ENCODE measurements at regions not wholly inside any gene's neighbourhood (a gene's known extent, or its start where the extent isn't known, plus 50 kb on each side); places are given as distances from the start of the nearest gene placed in this dataset.

GRCh38 chr1:37113285-37113997 is 79.1 kb upstream of the GRIK3 start:
- 77 to 85% methylated on average over 6 of the region's 6 CpGs for WGBS, 2 donors
- H3K9me3 ChIP-seq = no peaks in the 10 kb centered on the region
- no peaks in the 10 kb centered on the region for H3K4me1 ChIP-seq
- DNase-seq = no peak
- no peaks in the 10 kb centered on the region for H3K27me3 ChIP-seq
- intact Hi-C loops (cut with DNase I) = no loop called here
- H3K27ac ChIP-seq = no peak overlapping the region
- no peaks in the 10 kb centered on the region for H3K36me3 ChIP-seq
- TF ChIP-seq POLR2AphosphoS5 (IDR thresholded peaks at IDR 0.05) (no peak), CTCF (IDR thresholded peaks at IDR 0.05) (no peak), EP300 (IDR thresholded peaks at IDR 0.05) (no peak), POLR2A (IDR thresholded peaks at IDR 0.05) (no peak)
- H3K4me3 ChIP-seq = no peak overlapping the region

- no peak for DNase-seq
- Histone ChIP-seq H3K4me1 (peaks cover 0 to 7% (median 0%) of the 10 kb centered on the region in 4 donors), H3K27me3 (no peaks in the 10 kb centered on the region), H3K9me3 (peaks cover 0 to 5% (median 0%) of the 10 kb centered on the region in 4 donors), H3K36me3 (no peaks in the 10 kb centered on the region), H3K4me3 (no peak overlapping the region), H3K27ac (no peak overlapping the region)
- WGBS, 2 donors = 24 to 51% methylated on average over 1 of the region's 1 CpG
- intact Hi-C loops (cut with DNase I) = no loop called here
- TF ChIP-seq POLR2A (IDR thresholded peaks at IDR 0.05) = no peak
- TF ChIP-seq EP300 (IDR thresholded peaks at IDR 0.05) = no peak
- no peak for TF ChIP-seq CTCF (IDR thresholded peaks at IDR 0.05)
- no peak for TF ChIP-seq POLR2AphosphoS5 (IDR thresholded peaks at IDR 0.05)
Observed at GRCh38 chr1:37118790-37119189, 84.5 kb upstream of the GRIK3 start.

GRCh38 chr1:37120279-37120678 is 86.0 kb upstream of the GRIK3 start:
- no peak for DNase-seq
- Histone ChIP-seq H3K4me3 (no peak overlapping the region), H3K4me1 (peaks cover 0 to 7% (median 0%) of the 10 kb centered on the region in 4 donors), H3K27ac (no peak overlapping the region), H3K27me3 (no peaks in the 10 kb centered on the region), H3K9me3 (peaks cover 0 to 5% (median 0%) of the 10 kb centered on the region in 4 donors), H3K36me3 (no peaks in the 10 kb centered on the region)
- TF ChIP-seq CTCF (IDR thresholded peaks at IDR 0.05) = no peak
- no peak for TF ChIP-seq POLR2AphosphoS5 (IDR thresholded peaks at IDR 0.05)
- no peak for TF ChIP-seq POLR2A (IDR thresholded peaks at IDR 0.05)
- no peak for TF ChIP-seq EP300 (IDR thresholded peaks at IDR 0.05)
- intact Hi-C loops (cut with DNase I) = no loop called here
- WGBS, 2 donors = 25 to 67% methylated on average over 6 of the region's 6 CpGs

- H3K4me3 ChIP-seq = no peak overlapping the region
- DNase-seq = no peak
- no peak overlapping the region for H3K27ac ChIP-seq
- intact Hi-C loops (cut with DNase I) = no loop called here
- TF ChIP-seq POLR2AphosphoS5 (IDR thresholded peaks at IDR 0.05) (no peak), CTCF (IDR thresholded peaks at IDR 0.05) (no peak), EP300 (IDR thresholded peaks at IDR 0.05) (no peak), POLR2A (IDR thresholded peaks at IDR 0.05) (no peak)
- H3K36me3 ChIP-seq = no peaks in the 10 kb centered on the region
- 55 to 56% methylated on average over 9 of the region's 9 CpGs for whole genome bisulfite sequencing, 2 donors
- H3K27me3 ChIP-seq = no peaks in the 10 kb centered on the region
- peaks cover 0 to 5% (median 0%) of the 10 kb centered on the region in 4 donors for H3K9me3 ChIP-seq
- H3K4me1 ChIP-seq = peaks cover 0 to 7% (median 0%) of the 10 kb centered on the region in 4 donors
Observed at GRCh38 chr1:37123276-37124115, 89.2 kb upstream of the GRIK3 start.

Measured in sigmoid colon (tissue), 6 donors.